HepG2 (cell line): ENCODE measurements at regions not wholly inside any gene's neighbourhood (a gene's known extent, or its start where the extent isn't known, plus 50 kb on each side); places are given as distances from the start of the nearest gene placed in this dataset.

Experiments
- ATAC-seq: fragments of 200-7000 bp; cut with Tn5 transposase; 3 replicates; pipeline ENCODE4 v1.9.1; 2020; ENCODE audit warnings: mild to moderate bottlenecking, moderate library complexity
- BruUV-seq: library from RNA; stranded (reverse); fragments of 400-500 nt; replicated peaks from 2 replicates; lab custom pipeline; 2021; lab: Mats Ljungman, UMichigan
- CTCF ChIA-PET: fragments of 300-600 bp; formaldehyde crosslinking; extraction: SDS; loops from one replicate; lab custom pipeline; 2021; ENCODE audit warnings: low total read pairs, inconsistent platforms, low intra/inter-chr PET ratio; lab: Yijun Ruan, JAX
- POLR2A ChIA-PET: fragments of 350-600 bp; sonication (Branson Sonifier 250); formaldehyde crosslinking; loops from one replicate; lab custom pipeline; 2020; ENCODE audit warnings: antibody characterized with exemption, inconsistent platforms; lab: Yijun Ruan, JAX
- DNase-seq: peaks from one replicate; pipeline ENCODE4 v3.0.0-alpha.2; 2015; ENCODE audit warnings: low spot score
- FAIRE-seq: peaks from 3 replicates; lab custom pipeline; 2011; peaks lifted over from hg19 to GRCh38; lab: Jason Lieb, UNC
- H2AFZ ChIP-seq: one replicate; pipeline ENCODE4 v1.6.1; 2011; ENCODE audit warnings: low read length, inconsistent platforms
- H3K27ac ChIP-seq: fragments of 300-600 bp; 3 replicates; pipeline ENCODE4 v1.8.0; 2011; ENCODE audit warnings: mixed run types, mild to moderate bottlenecking, mixed read lengths, low read length, inconsistent platforms; ENCODE audit not compliant: insufficient read depth; ENCODE audit errors: extremely low read length
- H3K27me3 ChIP-seq, 2 experiments: fragments of 200-600 bp in 1 of 2; 2 replicates in 1 of 2; 3 replicates in 1 of 2; pipeline versions ENCODE4 v1.6.0 to v1.8.0; 2011; ENCODE audit warnings: low read length in 2 of 2, mild to moderate bottlenecking in 2 of 2, moderate library complexity in 2 of 2, inconsistent platforms in 1 of 2; ENCODE audit not compliant: insufficient read depth in 2 of 2, control insufficient read depth in 1 of 2
- H3K36me3 ChIP-seq, 2 experiments: fragments of 200-600 bp in 1 of 2; replicated peaks in 1 of 2; 2 replicates in 1 of 2; 3 replicates in 1 of 2; pipeline versions ENCODE4 v1.5.1 to v1.8.0; 2011; ENCODE audit warnings: low read length in 2 of 2, inconsistent platforms in 1 of 2; ENCODE audit not compliant: insufficient read depth in 2 of 2, control insufficient read depth in 1 of 2
- H3K4me1 ChIP-seq: 2 replicates; pipeline ENCODE4 v1.5.1; 2012; ENCODE audit warnings: low read length, inconsistent platforms; ENCODE audit not compliant: insufficient read depth
- H3K4me2 ChIP-seq: 2 replicates; pipeline ENCODE4 v1.6.0; 2011; ENCODE audit warnings: low read depth, low read length, inconsistent platforms
- H3K4me3 ChIP-seq, 3 experiments: fragments of 200-600 bp in 1 of 3; sonication (generic), shearing (Covaris generic) in 1 of 3; replicated peaks in 1 of 3; 2 replicates each; pipeline ENCODE4 v1.5.1; 2011 to 2016; ENCODE audit warnings: low read length in 3 of 3, inconsistent platforms in 2 of 3, low read depth in 2 of 3, mild to moderate bottlenecking in 2 of 3, control low read depth in 1 of 3, mixed read lengths in 1 of 3; ENCODE audit not compliant: insufficient read depth in 1 of 3
- H3K79me2 ChIP-seq: one replicate; pipeline ENCODE4 v1.6.1; 2011; ENCODE audit warnings: low read length, inconsistent platforms; ENCODE audit not compliant: insufficient read depth
- H3K9ac ChIP-seq: 2 replicates; pipeline ENCODE4 v1.6.0; 2011; ENCODE audit warnings: mild to moderate bottlenecking, low read depth, low read length, inconsistent platforms; ENCODE audit not compliant: insufficient read depth
- H3K9me3 ChIP-seq: 2 replicates; pipeline ENCODE4 v1.5.1; 2012; ENCODE audit warnings: mild to moderate bottlenecking, low read length
- H4K20me1 ChIP-seq: 2 replicates; pipeline ENCODE4 v1.6.0; 2011; ENCODE audit warnings: inconsistent platforms, mild to moderate bottlenecking, low read length, moderate library complexity; ENCODE audit not compliant: insufficient read depth
- ARNT ChIP-seq: fragments of 450-650 bp; IDR thresholded peaks from 2 replicates; pipeline ENCODE4 v1.6.1; 2017
- CEBPB ChIP-seq: IDR thresholded peaks from 2 replicates; pipeline ENCODE4 v1.6.1; 2011; ENCODE audit warnings: low read depth, low read length, improper control_type of control experiment, borderline replicate concordance
- ELF3 ChIP-seq: IDR thresholded peaks from 2 replicates; pipeline ENCODE4 v1.6.1; 2016; ENCODE audit warnings: missing genetic modification reagents, missing compliant biosample characterization
- FOXK1 ChIP-seq: sonication (generic); formaldehyde crosslinking; IDR thresholded peaks from 2 replicates; pipeline ENCODE4 v1.4.0; 2020; ENCODE audit warnings: low read depth, missing genetic modification reagents, borderline replicate concordance
- HNRNPUL1 ChIP-seq: fragments of 200-400 bp; formaldehyde crosslinking; IDR thresholded peaks from 2 replicates; pipeline ENCODE4 v1.6.1; 2017; ENCODE audit warnings: low read depth, mild to moderate bottlenecking, low read length, moderate library complexity
- JUNB ChIP-seq: sonication (generic); formaldehyde crosslinking; IDR thresholded peaks from 2 replicates; pipeline ENCODE4 v1.8.0; 2022; ENCODE audit warnings: missing genetic modification reagents, mild to moderate bottlenecking, borderline replicate concordance
- MBNL3 ChIP-seq: fragments of 250-450 bp; sonication (Bioruptor Pico); conservative IDR thresholded peaks from 2 replicates; pipeline ENCODE4 v1.8.0; 2022; ENCODE audit warnings: mild to moderate bottlenecking, inconsistent platforms
- MXI1 ChIP-seq: IDR thresholded peaks from 3 replicates; pipeline ENCODE4 v1.6.1; 2012; ENCODE audit warnings: low read depth, low read length, inconsistent platforms, borderline replicate concordance
- MYC ChIP-seq: sonication (generic); formaldehyde crosslinking; IDR thresholded peaks from 2 replicates; pipeline ENCODE4 v1.9.0; 2021; ENCODE audit warnings: missing genetic modification reagents, borderline replicate concordance
- NR2F1 ChIP-seq, 2 experiments: fragments of 450-650 bp in 1 of 2; formaldehyde crosslinking in 1 of 2; IDR thresholded peaks; 2 replicates each; pipeline versions ENCODE4 v1.5.0 to v1.6.1; 2016 to 2020; ENCODE audit warnings: mild to moderate bottlenecking in 1 of 2, missing compliant biosample characterization in 1 of 2, missing genetic modification reagents in 1 of 2, moderate library complexity in 1 of 2
- PRMT3 ChIP-seq: sonication (generic); formaldehyde crosslinking; IDR thresholded peaks from 2 replicates; pipeline ENCODE4 v1.8.1; 2022; ENCODE audit warnings: low read depth, mild to moderate bottlenecking, moderate library complexity, missing genetic modification reagents, borderline replicate concordance
- STAG1 ChIP-seq: sonication (generic); formaldehyde crosslinking; IDR thresholded peaks from 2 replicates; pipeline ENCODE4 v1.4.0; 2020; ENCODE audit warnings: missing genetic modification reagents
- ZBTB1 ChIP-seq: sonication (generic); formaldehyde crosslinking; IDR thresholded peaks from 2 replicates; pipeline ENCODE4 v1.4.0; 2020; ENCODE audit warnings: missing genetic modification reagents, borderline replicate concordance
- ZNF143 ChIP-seq: sonication (generic); formaldehyde crosslinking; IDR thresholded peaks from 2 replicates; pipeline ENCODE4 v1.4.0; 2020; ENCODE audit warnings: missing genetic modification reagents
- ZNF333 ChIP-seq: sonication (generic); formaldehyde crosslinking; IDR thresholded peaks from 2 replicates; pipeline ENCODE4 v1.4.0; 2020; ENCODE audit warnings: mild to moderate bottlenecking, missing genetic modification reagents, borderline replicate concordance
- ZNF468 ChIP-seq: sonication (generic); formaldehyde crosslinking; IDR thresholded peaks from 2 replicates; pipeline ENCODE4 v1.8.0; 2022; ENCODE audit warnings: mild to moderate bottlenecking, moderate library complexity, missing genetic modification reagents
- ZNF577 ChIP-seq: sonication (generic); formaldehyde crosslinking; IDR thresholded peaks from 2 replicates; pipeline ENCODE4 v1.4.0; 2020; ENCODE audit warnings: mild to moderate bottlenecking, low read depth, missing genetic modification reagents, borderline replicate concordance
- ZNF788 ChIP-seq: sonication (generic); formaldehyde crosslinking; IDR thresholded peaks from 2 replicates; pipeline ENCODE4 v1.5.0; 2020; ENCODE audit warnings: mild to moderate bottlenecking, missing genetic modification reagents, borderline replicate concordance
- WGBS: methylation state at CpG from one replicate; pipeline ENCODE4 v1.1.6; 2017; ENCODE audit warnings: low lambda C conversion rate; 5-methylcytosine and 5-hydroxymethylcytosine counted together
- in situ Hi-C: cut with HindIII; loops from 2 replicates; pipeline ENCODE4 v1.10.0; 2017; ENCODE audit warnings: low pct_unique_long_range_greater_than_20kb; ENCODE audit not compliant: extremely low pct_ligation_motif_present
- intact Hi-C: fragments of 100-400 bp; cut with micrococcal nuclease; formaldehyde crosslinking; loops from one replicate; pipeline ENCODE4 v1.10.0; 2022; ENCODE audit not compliant: unreplicated experiment
- TF ChIP-seq, protein P1 (sequence below): sonication (generic); formaldehyde crosslinking; IDR thresholded peaks from 2 replicates; pipeline ENCODE4 v1.9.0; 2021; ENCODE audit warnings: missing genetic modification reagents, mild to moderate bottlenecking, borderline replicate concordance
- TF ChIP-seq, protein P2 (sequence below): sonication (generic); formaldehyde crosslinking; IDR thresholded peaks from 2 replicates; pipeline ENCODE4 v1.4.0; 2020; ENCODE audit warnings: low read depth, mild to moderate bottlenecking, missing genetic modification reagents

GRCh38 chr7:136193940-136194339, 216.8 kb upstream of the MTPN start:
- Histone ChIP-seq H3K4me3 (no peak overlapping the region), H2AFZ (no peak overlapping the region), H3K4me2 (no peak overlapping the region), H3K27me3 (no peaks in the 10 kb centered on the region), H3K4me1 (no peaks in the 10 kb centered on the region), H3K36me3 (no peaks in the 10 kb centered on the region), H3K9me3 (peaks cover 22% of the 10 kb centered on the region; the same call in 1 of the 2 replicates), H3K27ac (no peak overlapping the region), H3K9ac (no peak overlapping the region), H3K79me2 (no peaks in the 10 kb centered on the region), H4K20me1 (no peaks in the 10 kb centered on the region)
- WGBS: 14% methylated on average over 6 of the region's 6 CpGs
- intact Hi-C loops (no loop called here), in situ Hi-C loops (no loop called here)
- ATAC-seq: no peak
- TF ChIP-seq ZNF143 (CRISPR knock-in tag): no peak
- no peak for TF ChIP-seq ELF3
- TF ChIP-seq NR2F1 (CRISPR knock-in tag; IDR thresholded peaks at IDR 0.05): no peak
- no peak for TF ChIP-seq MXI1
- TF ChIP-seq ZBTB1 (CRISPR knock-in tag): no peak
- TF ChIP-seq MBNL3 (CRISPR knock-in tag): no peak
- no peak for TF ChIP-seq CEBPB
- TF ChIP-seq ARNT: no peak
- TF ChIP-seq, protein P1, sequence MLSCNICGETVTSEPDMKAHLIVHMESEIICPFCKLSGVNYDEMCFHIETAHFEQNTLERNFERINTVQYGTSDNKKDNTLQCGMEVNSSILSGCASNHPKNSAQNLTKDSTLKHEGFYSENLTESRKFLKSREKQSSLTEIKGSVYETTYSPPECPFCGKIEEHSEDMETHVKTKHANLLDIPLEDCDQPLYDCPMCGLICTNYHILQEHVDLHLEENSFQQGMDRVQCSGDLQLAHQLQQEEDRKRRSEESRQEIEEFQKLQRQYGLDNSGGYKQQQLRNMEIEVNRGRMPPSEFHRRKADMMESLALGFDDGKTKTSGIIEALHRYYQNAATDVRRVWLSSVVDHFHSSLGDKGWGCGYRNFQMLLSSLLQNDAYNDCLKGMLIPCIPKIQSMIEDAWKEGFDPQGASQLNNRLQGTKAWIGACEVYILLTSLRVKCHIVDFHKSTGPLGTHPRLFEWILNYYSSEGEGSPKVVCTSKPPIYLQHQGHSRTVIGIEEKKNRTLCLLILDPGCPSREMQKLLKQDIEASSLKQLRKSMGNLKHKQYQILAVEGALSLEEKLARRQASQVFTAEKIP: no peak
- TF ChIP-seq, protein P2, sequence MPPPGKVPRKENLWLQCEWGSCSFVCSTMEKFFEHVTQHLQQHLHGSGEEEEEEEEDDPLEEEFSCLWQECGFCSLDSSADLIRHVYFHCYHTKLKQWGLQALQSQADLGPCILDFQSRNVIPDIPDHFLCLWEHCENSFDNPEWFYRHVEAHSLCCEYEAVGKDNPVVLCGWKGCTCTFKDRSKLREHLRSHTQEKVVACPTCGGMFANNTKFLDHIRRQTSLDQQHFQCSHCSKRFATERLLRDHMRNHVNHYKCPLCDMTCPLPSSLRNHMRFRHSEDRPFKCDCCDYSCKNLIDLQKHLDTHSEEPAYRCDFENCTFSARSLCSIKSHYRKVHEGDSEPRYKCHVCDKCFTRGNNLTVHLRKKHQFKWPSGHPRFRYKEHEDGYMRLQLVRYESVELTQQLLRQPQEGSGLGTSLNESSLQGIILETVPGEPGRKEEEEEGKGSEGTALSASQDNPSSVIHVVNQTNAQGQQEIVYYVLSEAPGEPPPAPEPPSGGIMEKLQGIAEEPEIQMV (CRISPR knock-in tag): no peak
- TF ChIP-seq ZNF788: no peak
- TF ChIP-seq MYC: no peak
- TF ChIP-seq PRMT3 (CRISPR knock-in tag): no peak
- no peak for TF ChIP-seq ZNF468 (CRISPR knock-in tag)
- no peak for TF ChIP-seq FOXK1 (CRISPR knock-in tag)
- TF ChIP-seq JUNB: no peak
- no peak for TF ChIP-seq ZNF333 (CRISPR knock-in tag)
- TF ChIP-seq HNRNPUL1: no peak
- TF ChIP-seq STAG1 (CRISPR knock-in tag): no peak
- TF ChIP-seq ZNF577 (CRISPR knock-in tag): no peak
- ChIA-PET CTCF (no interaction called here), POLR2A (no interaction called here)
- DNase-seq: no peak
- FAIRE-seq: no peak
- BruUV-seq: no TSS peak
